Endothelial cell of umbilical vein (primary cell): ENCODE measurements at regions not wholly inside any gene's neighbourhood (a gene's known extent, or its start where the extent isn't known, plus 50 kb on each side); places are given as distances from the start of the nearest gene placed in this dataset.

Source experiments
- BruUV-seq: library from RNA; stranded (reverse); fragments of 400-500 nt; replicated peaks from 2 replicates; lab custom pipeline; 2021; lab: Mats Ljungman, UMichigan
- CTCF ChIA-PET: fragments of 300-600, 350-600 bp; sonication (Branson Sonifier 250); formaldehyde crosslinking; loops from one replicate; lab custom pipeline; 2021; ENCODE audit warnings: antibody characterized with exemption, inconsistent platforms; lab: Charles Lee
- POLR2A ChIA-PET: fragments of 300-600, 350-600 bp; sonication (Branson Sonifier 250); formaldehyde crosslinking; loops from one replicate; lab custom pipeline; 2021; ENCODE audit warnings: antibody characterized with exemption, inconsistent platforms; lab: Charles Lee
- DNase-seq: peaks from one replicate; pipeline ENCODE4 v3.0.0-alpha.2; 2011; ENCODE audit warnings: low read depth, low spot score
- FAIRE-seq: peaks from 2 replicates; lab custom pipeline; 2011; peaks lifted over from hg19 to GRCh38; lab: Jason Lieb, UNC
- H2AFZ ChIP-seq: 2 replicates; pipeline ENCODE4 v1.6.0; 2012; ENCODE audit warnings: low read depth, low read length, control low read depth, inconsistent platforms
- H3K27ac ChIP-seq: 2 replicates; pipeline ENCODE4 v1.5.1; 2011; ENCODE audit warnings: low read depth, mild to moderate bottlenecking, control low read depth, low read length, moderate library complexity; ENCODE audit not compliant: insufficient read depth
- H3K27me3 ChIP-seq, 2 experiments: 2 replicates each; pipeline versions ENCODE4 v1.6.0 to v1.6.1; 2011; ENCODE audit warnings: low read length in 2 of 2, mixed read lengths in 1 of 2; ENCODE audit not compliant: control insufficient read depth in 2 of 2, insufficient read depth in 2 of 2
- H3K36me3 ChIP-seq, 2 experiments: 2 replicates in 1 of 2; 3 replicates in 1 of 2; pipeline ENCODE4 v1.5.1; 2011; ENCODE audit warnings: low read length in 2 of 2, mild to moderate bottlenecking in 1 of 2, moderate library complexity in 1 of 2; ENCODE audit not compliant: control insufficient read depth in 2 of 2, insufficient read depth in 2 of 2; ENCODE audit errors: extremely low read depth in 1 of 2
- H3K4me1 ChIP-seq: 3 replicates; pipeline ENCODE4 v1.5.1; 2011; ENCODE audit warnings: mild to moderate bottlenecking, low read length; ENCODE audit not compliant: control insufficient read depth, insufficient read depth; ENCODE audit errors: extremely low read depth
- H3K4me2 ChIP-seq: 2 replicates; pipeline ENCODE4 v1.6.1; 2011; ENCODE audit warnings: low read length, control low read depth, mixed read lengths; ENCODE audit not compliant: insufficient read depth
- H3K4me3 ChIP-seq, 3 experiments: fragments of 200-600 bp in 1 of 3; sonication (generic), shearing (Covaris generic) in 1 of 3; replicated peaks in 1 of 3; 2 replicates each; pipeline ENCODE4 v1.5.1; 2011 to 2016; ENCODE audit warnings: control low read depth in 3 of 3, low read length in 3 of 3, mild to moderate bottlenecking in 2 of 3, inconsistent platforms in 1 of 3, low read depth in 1 of 3, moderate library complexity in 1 of 3; ENCODE audit not compliant: insufficient read depth in 1 of 3
- H3K79me2 ChIP-seq: 2 replicates; pipeline ENCODE4 v1.6.0; 2012; ENCODE audit warnings: low read length, inconsistent platforms; ENCODE audit not compliant: control insufficient read depth, insufficient read depth
- H3K9ac ChIP-seq: replicated peaks from 2 replicates; pipeline ENCODE3; 2011; ENCODE audit warnings: low read length, control low read depth; ENCODE audit not compliant: insufficient read depth; ENCODE audit errors: extremely low read depth
- H3K9me1 ChIP-seq: replicated peaks from 3 replicates; pipeline ENCODE4 v1.6.0; 2011; ENCODE audit warnings: mild to moderate bottlenecking, low read length; ENCODE audit not compliant: control insufficient read depth, insufficient read depth; ENCODE audit errors: extremely low read depth
- H3K9me3 ChIP-seq: replicated peaks from 2 replicates; pipeline ENCODE4 v1.5.1; 2012; ENCODE audit warnings: low read length, inconsistent platforms; ENCODE audit not compliant: control insufficient read depth, insufficient read depth
- H4K20me1 ChIP-seq: replicated peaks from 2 replicates; pipeline ENCODE3; 2011; ENCODE audit warnings: mild to moderate bottlenecking, low read length; ENCODE audit not compliant: control insufficient read depth, insufficient read depth; ENCODE audit errors: extremely low read depth
- CTCF ChIP-seq, 2 donors: IDR thresholded peaks; 1 replicate in 1 of 2; 2 replicates in 1 of 2; pipeline ENCODE4 v1.5.1; 2011; ENCODE audit warnings: low read length in 2 of 2, mild to moderate bottlenecking in 2 of 2, moderate library complexity in 2 of 2, control low read depth in 1 of 2, inconsistent platforms in 1 of 2, low read depth in 1 of 2; ENCODE audit not compliant: insufficient read depth in 1 of 2; ENCODE audit errors: extremely low read depth in 1 of 2
- EZH2 ChIP-seq: IDR thresholded peaks from 2 replicates; pipeline ENCODE4 v1.6.1; 2012; ENCODE audit warnings: borderline replicate concordance, low read depth, mild to moderate bottlenecking, moderate library complexity, low read length, inconsistent platforms; ENCODE audit not compliant: severe bottlenecking
- FOS ChIP-seq: IDR thresholded peaks from 2 replicates; pipeline ENCODE4 v1.6.1; 2011; ENCODE audit warnings: mild to moderate bottlenecking, low read length, moderate library complexity, borderline replicate concordance; ENCODE audit not compliant: insufficient read depth
- GATA2 ChIP-seq: IDR thresholded peaks from 2 replicates; pipeline ENCODE4 v1.7.0; 2011; ENCODE audit warnings: low read depth, mild to moderate bottlenecking, moderate library complexity, mixed read lengths, low read length; ENCODE audit not compliant: insufficient read length, insufficient read depth
- JUN ChIP-seq: IDR thresholded peaks from 2 replicates; pipeline ENCODE4 v1.6.1; 2011; ENCODE audit warnings: borderline replicate concordance, low read depth; ENCODE audit not compliant: insufficient read length, insufficient read depth
- MAX ChIP-seq: IDR thresholded peaks from 2 replicates; pipeline ENCODE4 v1.6.1; 2011; ENCODE audit not compliant: insufficient read depth, insufficient read length
- MYC ChIP-seq: IDR thresholded peaks from one replicate; pipeline ENCODE4 v1.6.1; 2011; ENCODE audit warnings: mild to moderate bottlenecking, low read depth, low read length
- POLR2A ChIP-seq: IDR thresholded peaks from 2 replicates; pipeline ENCODE4 v1.6.1; 2012; ENCODE audit warnings: low read depth, mild to moderate bottlenecking, control low read depth, low read length
- POLR2AphosphoS5 ChIP-seq: IDR thresholded peaks from 2 replicates; pipeline ENCODE4 v1.6.1; 2012; ENCODE audit warnings: low read depth, mild to moderate bottlenecking, control low read depth, low read length, moderate library complexity; ENCODE audit not compliant: insufficient read depth
- dilution Hi-C: fragments of 300-500 bp; cut with MboI; formaldehyde crosslinking; loops from one replicate; pipeline ENCODE4 v1.15.0; 2019; ENCODE audit warnings: low sequenced_read_pairs; ENCODE audit not compliant: extremely low pct_ligation_motif_present
- intact Hi-C: fragments of 100-400 bp; cut with micrococcal nuclease; formaldehyde crosslinking; loops from one replicate; pipeline ENCODE4 v1.10.0; 2022

- FAIRE-seq (no peak), DNase-seq (no peak)
- no peak overlapping the region for H3K4me2 ChIP-seq
- no peak overlapping the region for H3K27ac ChIP-seq
- no peaks in the 10 kb centered on the region for H3K27me3 ChIP-seq
- intact Hi-C loops (no loop called here), dilution Hi-C loops (no loop called here)
- H3K4me1 ChIP-seq: no peaks in the 10 kb centered on the region
- no peak overlapping the region for H2AFZ ChIP-seq
- H3K9me3 ChIP-seq: no peaks in the 10 kb centered on the region
- no peak overlapping the region for H3K9ac ChIP-seq
- no TSS peak for BruUV-seq
- ChIA-PET POLR2A (no interaction called here), CTCF (interaction anchor here (1.1 kb wide), 1 partner anchor 12 kb away, joined by 4 read pairs; no protein-coding TSS in a partner anchor)
- H3K9me1 ChIP-seq: no peaks in the 10 kb centered on the region
- H3K79me2 ChIP-seq: no peaks in the 10 kb centered on the region
- H3K36me3 ChIP-seq: no peaks in the 10 kb centered on the region
- TF ChIP-seq EZH2: no peak
- no peaks in the 10 kb centered on the region for H4K20me1 ChIP-seq
- H3K4me3 ChIP-seq: no peak overlapping the region
These were observed 189.5 kb upstream of the MIR17HG start for GRCh38 chr13:91158017-91158395.

- dilution Hi-C loops (no loop called here), intact Hi-C loops (loop anchor here (1.0 kb wide), 1 partner anchor 187 kb away; no protein-coding TSS in a partner anchor)
- no peak overlapping the region for H3K4me2 ChIP-seq
- DNase-seq: no peak
- H3K27ac ChIP-seq: no peak overlapping the region
- H3K9ac ChIP-seq: no peak overlapping the region
- H3K9me1 ChIP-seq: no peaks in the 10 kb centered on the region
- no TSS peak for BruUV-seq
- H2AFZ ChIP-seq: no peak overlapping the region
- no peaks in the 10 kb centered on the region for H3K9me3 ChIP-seq
- no peak overlapping the region for H3K4me3 ChIP-seq
- no peaks in the 10 kb centered on the region for H3K36me3 ChIP-seq
- H3K27me3 ChIP-seq: no peaks in the 10 kb centered on the region
- H3K4me1 ChIP-seq: no peaks in the 10 kb centered on the region
- FAIRE-seq: no peak
- ChIA-PET CTCF (interaction anchor here (1.0 to 1.5 kb wide), 2 partner anchors 86 to 244 kb away, joined by 4 to 6 read pairs; no protein-coding TSS in a partner anchor), POLR2A (no interaction called here)
- H3K79me2 ChIP-seq: no peaks in the 10 kb centered on the region
- TF ChIP-seq EZH2 (no peak), MAX (no peak), POLR2AphosphoS5 (no peak), CTCF (IDR thresholded peaks at IDR 0.05; ENCODE audit: extremely low read depth in 1 of 2, insufficient read depth in 1 of 2, low read depth in 1 of 2, low read length in 2 of 2) (no peak), JUN (no peak), GATA2 (no peak), FOS (no peak), POLR2A (no peak), MYC (no peak)
- H4K20me1 ChIP-seq: no peaks in the 10 kb centered on the region
These were observed 185.3 kb upstream of the MIR17HG start for GRCh38 chr13:91162180-91162579.
